Posterior cingulate gyrus (tissue), 11 donors: ENCODE measurements at regions not wholly inside any gene's neighbourhood (a gene's known extent, or its start where the extent isn't known, plus 50 kb on each side); places are given as distances from the start of the nearest gene placed in this dataset.
"Not testable (repeated sequence)": the region's sequence is repeated elsewhere in the genome, so short reads cannot be mapped to it uniquely, and the experiment has no call there.

Experiments
- DNase-seq, 10 donors: peaks; one replicate each; pipeline versions ENCODE4 v3.0.0 to v3.0.0-alpha.2; 2020 to 2021; ENCODE audit warnings: mixed read lengths in 3 of 10
- intact Hi-C: fragments of 100-400 bp; cut with DNase I; formaldehyde crosslinking; loops from one replicate; pipeline ENCODE4 v1.15.1; 2023

DNA sequence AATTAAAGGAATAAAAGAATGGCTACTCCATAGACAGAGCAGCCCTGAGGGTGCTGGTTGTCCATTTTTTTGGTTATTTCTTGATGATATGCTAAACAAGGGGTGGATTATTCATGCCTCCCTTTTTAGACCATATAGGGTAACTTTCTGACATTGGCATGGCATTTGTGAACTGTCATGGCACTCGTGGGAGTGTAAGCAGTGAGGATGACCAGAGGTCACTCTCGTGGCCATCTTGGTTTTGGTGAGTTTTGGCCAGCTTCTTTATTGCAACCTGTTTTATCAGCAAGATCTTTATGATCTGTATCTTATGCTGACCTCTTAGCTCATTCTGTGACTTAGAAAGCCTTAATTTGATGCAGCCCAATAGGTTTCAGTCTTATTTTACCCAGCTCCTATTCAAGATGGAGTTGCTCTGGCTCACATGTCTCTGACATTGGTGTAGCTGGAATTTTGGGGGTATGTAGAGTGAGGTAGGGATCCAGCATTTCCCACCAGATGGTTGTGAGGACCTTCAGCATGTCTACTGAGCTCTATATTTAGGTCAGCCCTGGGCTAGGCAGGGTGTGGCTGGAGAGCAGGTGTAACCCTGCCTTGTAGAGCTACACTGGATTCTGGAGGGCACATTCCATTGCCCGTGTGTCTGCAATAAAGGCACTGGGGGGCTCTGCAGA is 103.5 kb upstream of the SLC38A2 start:
- intact Hi-C loops, result no loop called here
- DNase-seq, result no peak

DNA sequence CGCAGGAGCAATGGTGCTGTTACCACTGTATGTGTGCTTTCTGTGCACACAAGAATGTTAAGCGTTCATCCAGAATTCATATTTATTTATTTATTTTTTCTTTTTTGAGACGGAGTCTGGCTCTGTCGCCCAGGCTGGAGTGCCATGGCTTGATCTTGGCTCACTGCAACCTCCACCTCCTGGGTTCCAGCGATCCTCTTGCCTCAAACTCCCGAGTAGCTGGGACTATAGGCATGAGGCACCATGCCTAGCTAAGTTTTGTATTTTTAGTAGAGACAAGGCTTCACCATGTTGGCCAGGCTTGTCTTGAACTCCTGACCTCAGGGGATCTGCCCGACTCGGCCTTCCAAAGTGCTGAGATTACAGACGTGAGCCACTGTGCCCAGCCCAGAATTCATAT is 101.8 kb upstream of the SLC38A2 start:
- intact Hi-C loops, DNase-seq: not testable (repeated sequence)

DNA sequence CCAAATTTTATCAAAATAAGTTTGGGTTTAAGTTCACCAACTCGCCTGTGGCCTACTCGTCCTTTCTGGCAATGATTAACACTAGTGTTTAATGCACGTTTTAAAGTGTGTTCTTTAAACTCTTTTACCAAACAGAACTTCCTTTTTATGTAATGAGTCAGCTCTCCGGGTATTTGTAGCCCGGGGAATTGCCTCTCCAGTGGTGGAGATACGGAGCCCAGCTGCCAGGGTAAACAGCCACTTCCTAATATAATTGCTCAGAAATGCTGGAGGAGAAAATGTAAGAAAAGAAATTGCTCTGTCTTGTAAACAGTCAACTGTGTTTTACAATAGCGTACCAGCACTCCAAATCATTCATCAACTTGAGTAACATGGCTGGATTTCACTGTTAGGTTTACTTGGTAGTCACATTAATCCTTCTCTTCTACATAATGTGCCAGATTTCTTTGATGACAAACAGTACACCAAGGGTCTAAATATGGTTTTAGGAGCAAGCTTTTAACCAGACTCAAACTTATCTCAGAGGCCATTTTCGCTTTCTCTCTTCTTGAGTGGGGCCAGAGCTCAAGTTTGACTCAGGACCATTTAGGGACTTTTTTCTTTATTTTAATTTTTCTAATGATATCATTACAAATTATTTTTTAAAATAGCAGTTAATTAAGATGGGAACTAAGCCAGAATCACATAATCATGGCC is 101.2 kb upstream of the SLC38A2 start:
- no peak for DNase-seq
- intact Hi-C loops, result no loop called here

DNA sequence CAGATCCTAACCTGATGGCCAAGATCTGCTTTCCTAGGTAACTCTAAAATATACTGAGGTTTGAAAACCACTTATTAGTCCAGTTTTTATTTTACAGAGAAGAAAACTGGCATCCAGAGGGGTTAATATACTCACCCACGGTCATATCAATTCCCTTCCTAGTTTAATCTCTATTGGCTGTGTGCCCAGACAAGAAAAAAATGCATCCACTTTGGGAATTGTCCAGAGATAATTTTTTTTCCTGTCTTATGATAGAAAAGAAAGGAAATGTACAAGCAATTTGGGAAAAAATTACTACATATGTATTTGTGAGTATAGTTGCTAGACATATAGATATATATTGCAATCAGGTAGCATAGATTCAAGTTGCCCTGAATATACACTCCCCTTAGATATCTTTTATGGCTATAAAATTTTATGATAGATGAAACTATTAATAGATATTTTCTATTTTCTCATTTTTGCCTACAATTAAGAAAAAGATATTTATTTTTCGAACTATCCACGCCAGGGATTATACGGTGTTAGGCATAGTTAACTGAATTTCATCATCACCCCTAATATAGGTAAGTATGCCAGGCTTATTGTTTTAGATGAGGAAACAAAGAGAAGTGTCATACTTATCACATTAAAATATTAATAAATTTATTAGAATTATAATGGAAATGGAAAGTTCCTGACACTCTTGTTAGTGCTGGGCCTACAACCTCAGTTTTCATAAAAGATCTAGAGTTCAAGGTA is 100.5 kb upstream of the SLC38A2 start:
- intact Hi-C loops, result no loop called here
- no peak for DNase-seq

DNA sequence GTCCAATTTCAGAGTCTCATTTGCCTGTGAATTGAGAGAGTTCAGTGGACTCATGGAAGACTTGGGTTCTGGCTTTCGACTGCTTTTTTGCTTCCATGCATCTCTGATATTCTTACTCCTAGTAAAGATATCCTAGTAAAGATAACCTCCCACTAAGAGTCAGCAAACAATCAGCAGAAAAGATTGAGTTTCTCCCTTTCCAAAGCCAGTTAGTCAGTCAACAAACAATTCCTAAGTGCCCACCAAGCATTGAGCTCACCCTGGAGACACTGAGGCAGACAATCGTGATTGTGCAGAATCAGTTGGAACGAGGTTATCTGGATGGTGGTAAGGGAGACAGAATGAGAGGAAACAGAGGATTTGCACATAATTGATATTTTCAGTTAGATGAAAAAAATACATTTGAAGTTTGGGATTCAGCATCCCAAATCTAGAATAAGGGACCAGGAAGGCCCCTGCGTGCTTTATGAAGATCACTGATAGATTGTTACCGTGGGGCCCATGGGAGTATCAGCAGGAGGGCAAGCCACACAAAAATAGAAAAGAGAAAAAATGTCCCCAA is 99.7 kb upstream of the SLC38A2 start:
- intact Hi-C loops, result no loop called here
- DNase-seq, result no peak

DNA sequence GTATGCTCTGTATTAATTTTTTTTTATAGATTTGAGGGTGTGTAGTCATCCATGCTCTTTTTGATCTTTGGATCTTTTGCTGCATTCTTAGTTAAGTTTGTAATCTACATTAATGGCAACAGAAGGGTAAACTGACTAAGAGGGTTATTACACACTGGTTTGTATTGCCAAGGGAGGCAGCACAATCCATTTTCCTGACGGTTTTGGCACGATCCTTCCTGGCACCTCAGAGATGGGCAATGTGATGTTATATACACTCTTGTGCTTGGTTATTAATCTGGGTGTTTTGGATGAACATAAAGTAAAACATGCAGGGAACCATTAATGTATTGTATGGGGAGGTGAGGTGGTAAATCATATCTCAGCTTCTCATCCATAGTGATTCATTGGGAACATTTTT is 98.8 kb upstream of the SLC38A2 start:
- intact Hi-C loops, result no loop called here
- no peak for DNase-seq

DNA sequence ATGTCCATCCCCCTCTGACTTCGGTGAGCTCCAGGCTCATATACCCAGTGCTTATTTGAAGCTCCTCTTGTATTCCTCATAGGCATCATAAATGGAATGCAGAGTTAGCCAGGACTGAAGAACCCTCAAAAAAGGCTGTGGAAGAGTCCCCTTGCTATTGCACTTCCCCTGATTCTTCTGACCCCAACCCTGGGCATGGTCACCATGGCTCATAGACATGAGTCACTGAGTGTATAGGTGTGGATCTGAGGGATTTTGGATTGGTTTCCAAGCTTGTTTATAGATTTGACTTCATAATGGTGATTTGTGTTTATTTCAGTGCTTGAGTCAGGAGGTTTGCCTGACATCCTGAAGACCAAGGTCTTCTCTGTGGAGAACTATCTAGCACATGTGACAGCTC is 98.4 kb upstream of the SLC38A2 start:
- intact Hi-C loops, result no loop called here
- DNase-seq, result no peak

DNA sequence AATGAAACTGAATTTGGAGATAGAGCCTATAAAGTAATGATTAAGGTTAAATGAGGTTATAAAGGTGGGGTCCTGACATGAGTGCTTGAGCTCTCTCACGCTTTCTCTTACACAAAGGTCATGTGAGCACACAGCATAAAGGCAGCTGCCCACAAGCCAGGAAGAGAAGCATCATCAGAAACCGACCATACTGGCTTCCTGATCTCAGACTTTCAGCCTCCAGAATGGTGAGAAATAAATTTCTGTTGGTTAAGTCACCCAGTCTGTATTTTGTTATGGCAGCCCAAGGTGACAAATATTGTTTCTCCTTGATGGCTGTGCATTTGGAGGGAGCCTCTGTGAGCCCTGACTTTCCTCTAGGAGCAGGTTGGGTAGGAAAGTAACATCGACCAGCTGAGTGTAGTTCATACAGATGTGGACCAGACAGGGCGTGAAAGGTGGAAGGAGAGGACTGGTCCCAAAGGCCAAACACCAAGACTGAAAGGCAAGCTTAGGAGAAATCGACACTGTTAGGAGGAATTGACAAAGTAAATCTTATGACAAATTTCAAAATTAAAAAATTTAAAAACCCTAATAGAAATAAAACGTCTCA is 97.6 kb upstream of the SLC38A2 start:
- intact Hi-C loops, result no loop called here
- DNase-seq, result no peak

DNA sequence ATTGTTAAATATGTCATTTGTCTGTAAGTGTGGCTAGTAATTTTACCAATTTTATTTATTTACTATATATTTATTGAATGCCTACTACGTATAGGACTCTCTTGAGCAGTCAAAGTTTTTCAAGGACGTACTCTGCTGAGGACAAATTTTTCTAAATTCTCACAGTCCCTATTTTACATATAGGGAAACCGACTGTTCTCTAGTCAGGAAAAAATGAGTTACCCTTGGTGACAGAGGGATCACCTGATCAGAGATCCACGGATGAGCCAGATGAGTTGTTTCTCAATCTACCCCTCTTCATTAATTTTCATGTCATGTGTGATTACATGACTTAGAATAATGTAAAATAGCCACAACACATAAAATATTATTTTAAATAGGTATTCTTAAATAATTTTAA is 96.2 kb upstream of the SLC38A2 start:
- no peak for DNase-seq
- intact Hi-C loops, result no loop called here

DNA sequence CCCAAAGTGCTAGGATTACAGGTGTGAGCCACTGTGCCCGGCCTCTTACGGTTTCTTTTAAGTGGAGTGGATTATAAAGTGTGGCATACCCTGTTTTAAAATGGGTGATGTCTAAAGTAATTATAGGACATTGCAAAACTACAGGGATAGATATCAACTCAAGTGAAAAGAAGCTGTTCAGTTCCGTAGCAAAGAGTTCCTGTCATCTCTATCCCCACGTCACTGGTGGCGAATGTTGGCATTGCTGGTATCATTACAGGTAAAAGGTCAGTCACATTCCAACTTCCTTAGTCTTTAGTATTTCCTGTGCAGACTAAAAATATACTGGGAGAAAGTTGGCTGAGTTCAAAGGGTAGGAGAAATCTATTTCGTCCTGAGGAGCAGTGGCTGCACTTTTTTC is 95.6 kb upstream of the SLC38A2 start:
- DNase-seq, result no peak
- intact Hi-C loops, result no loop called here

DNA sequence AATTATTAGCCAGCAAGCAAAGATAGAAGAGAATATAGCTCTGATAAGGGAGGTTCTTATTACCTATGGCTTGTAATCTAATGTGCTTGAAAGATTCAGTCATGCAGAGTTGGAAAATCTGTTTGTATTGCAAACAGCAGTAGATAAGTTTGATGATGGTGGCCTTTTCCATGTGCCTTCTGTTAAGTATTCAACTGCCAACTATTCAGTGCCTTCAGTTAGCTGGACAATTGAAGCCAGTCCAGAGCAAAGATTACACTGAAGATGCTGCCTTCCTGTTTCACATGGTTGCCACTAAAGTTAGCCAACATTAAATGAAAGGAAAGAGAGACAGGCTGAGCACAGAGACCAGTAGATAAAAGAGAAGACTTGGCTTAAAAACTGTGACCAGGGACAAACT is 92.7 kb upstream of the SLC38A2 start:
- intact Hi-C loops, result no loop called here
- no peak for DNase-seq

DNA sequence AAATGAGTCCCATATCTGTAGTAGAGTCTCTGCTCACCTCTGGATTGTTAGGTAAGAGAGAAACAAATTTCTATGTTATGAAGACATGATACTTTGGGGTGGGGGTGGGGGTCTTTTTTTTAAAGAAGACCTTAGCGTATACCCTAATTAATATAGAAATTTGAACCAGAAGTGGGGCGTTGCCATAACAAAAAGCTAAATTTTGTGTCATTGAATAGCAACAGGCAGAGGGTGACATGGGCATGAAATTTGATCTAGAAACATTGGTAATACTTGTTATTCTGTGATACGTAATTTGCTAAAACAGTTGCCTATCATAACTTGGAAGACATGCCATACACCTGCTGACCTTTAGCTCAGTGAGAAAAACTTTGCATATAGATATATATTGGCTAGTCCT is 92.3 kb upstream of the SLC38A2 start:
- DNase-seq, result no peak
- intact Hi-C loops, result no loop called here

DNA sequence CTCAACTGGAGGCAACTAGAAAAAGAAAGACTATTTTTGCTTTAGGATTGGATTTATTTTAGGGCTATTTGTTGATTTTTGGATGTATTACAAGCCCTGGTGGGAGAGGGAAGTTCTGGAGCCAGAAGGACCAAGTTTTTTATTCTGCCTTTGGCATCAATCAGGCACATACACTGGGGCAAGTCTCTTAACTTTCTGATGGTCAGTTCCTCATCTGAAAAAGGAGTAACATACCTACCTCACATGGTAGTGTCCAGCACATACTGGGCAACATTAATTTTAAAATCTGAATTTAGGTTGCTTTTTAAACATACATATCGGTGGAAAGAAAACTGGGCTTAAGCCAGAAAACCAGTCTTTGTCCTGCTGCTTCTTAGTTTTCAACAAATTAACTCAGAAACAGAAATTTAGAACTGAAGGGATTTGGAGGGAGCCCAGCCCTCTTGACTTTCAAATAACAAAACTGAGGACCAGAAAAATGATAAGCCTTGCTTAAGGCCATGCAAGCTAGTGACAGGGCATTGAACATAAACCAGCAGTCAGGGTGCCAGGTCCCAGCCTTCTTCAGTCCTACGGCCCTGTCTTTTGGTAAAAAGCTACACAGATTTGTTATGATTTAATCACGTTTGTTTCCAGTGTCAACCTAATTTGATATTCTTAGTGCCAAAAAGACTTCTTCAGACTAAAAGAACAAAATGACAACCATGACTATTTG is 90.2 kb upstream of the SLC38A2 start:
- DNase-seq, result no peak
- intact Hi-C loops, result no loop called here

DNA sequence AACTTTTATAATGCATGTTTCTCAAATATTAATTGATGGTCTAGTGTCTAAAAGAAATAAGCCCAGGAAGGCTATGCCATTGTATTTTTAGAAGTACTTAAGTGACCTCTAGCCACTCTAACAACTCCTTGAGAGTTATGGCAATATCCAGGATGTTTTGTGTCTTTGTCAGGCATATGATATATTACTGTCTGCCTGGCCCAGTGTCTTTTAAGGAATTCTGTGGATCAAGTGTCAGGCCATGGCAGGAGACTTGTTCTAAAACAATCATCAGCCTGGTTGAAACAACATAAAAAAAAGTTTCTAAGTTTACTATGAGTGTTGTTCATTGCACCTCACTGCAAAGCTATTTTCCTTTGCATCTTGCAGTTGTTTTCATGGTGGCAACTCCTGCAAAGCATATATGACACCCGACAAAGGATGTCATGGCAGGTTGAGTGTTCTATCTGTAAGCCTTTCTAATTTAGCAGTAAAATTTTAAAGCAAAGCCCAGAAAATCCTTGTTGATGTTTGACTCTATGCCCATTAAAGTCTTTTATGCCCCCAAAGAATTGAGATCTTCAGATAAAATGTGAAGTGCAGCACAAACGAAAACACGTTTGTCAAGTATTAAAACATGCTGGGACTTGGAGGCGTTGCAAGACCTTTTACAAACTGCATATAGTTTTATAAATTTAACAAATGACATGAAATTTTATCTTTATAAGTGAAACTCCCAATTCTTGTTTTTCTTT is 89.5 kb upstream of the SLC38A2 start:
- no peak for DNase-seq
- intact Hi-C loops, result no loop called here

DNA sequence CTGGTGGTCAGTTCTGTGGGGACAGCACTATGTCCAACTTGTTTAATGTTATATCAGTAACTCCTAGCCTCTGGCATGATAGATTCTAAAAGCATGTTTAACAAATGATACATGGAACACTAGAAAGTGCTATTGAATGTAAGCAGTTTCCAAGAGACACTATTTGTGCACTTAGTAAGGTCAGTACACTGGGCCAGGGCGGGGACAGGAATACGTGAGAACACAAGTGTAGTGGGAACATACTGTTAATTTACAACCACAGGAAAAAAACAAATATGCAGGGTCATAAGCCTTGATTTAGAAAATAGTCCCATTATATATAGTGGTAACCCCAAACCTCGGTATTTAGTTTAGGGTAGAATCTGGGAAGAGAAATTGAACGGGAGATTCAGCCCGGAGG is 88.9 kb upstream of the SLC38A2 start:
- intact Hi-C loops, result no loop called here
- DNase-seq, result no peak

DNA sequence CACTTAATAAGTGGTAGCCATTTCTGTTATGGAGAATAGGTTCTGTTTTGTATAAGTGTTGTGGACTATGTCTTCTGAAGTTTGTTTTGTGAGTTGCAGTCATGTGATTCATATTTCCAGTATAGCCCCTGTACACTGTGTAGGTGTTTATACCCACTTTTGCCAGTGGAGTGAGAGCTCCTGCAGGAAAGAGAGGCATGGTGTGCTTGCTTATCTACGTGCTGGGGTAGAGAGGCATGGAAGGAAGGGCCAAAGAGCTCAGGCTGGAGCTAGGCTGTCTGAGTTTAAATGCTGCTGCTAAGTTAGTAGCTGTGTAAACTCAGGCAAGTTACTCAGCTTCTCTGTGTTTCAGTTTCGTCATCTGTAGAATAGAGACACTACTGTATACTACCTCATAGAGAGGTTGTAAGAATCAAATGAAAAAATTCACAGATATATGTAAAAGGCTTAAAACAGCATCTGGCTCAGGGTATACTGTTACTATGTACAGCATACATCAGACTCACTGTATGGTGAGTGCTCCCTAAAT is 88.2 kb upstream of the SLC38A2 start:
- intact Hi-C loops, result no loop called here
- DNase-seq, result no peak

DNA sequence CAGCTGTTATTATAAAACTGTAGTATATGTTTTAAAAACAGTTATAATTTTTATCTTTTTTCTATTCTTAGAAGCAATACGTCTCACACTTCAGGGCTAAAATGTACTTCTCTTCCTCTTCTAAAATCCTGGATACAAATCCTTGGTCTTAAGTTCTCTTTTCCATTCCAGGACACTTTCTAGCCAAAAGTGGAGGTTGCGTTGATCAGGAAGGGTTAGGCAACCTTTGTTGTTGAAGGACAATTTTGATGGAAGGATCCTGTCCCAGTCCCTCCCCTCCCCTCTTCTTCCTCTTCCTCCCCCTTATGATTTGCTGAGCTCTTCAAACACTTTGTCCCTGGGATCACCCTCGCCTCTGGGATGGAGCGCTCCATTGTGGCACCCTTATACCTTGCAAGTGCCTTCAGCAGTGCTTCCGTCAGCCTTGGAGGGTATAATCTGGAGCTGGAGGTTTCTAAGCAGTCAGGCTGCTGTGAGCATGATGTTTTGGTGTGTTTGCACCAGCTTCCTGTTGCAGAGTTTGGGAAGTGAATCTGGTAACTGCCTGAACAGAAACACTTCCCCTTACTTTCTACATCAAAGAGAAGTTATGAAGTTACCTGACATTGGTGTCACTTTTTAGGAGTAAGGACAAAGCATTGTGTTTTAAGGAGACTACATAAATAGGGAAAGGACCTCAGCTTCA is 87.4 kb upstream of the SLC38A2 start:
- DNase-seq, result peak in 1 of 10 donors; percentile 52
- intact Hi-C loops, result no loop called here

DNA sequence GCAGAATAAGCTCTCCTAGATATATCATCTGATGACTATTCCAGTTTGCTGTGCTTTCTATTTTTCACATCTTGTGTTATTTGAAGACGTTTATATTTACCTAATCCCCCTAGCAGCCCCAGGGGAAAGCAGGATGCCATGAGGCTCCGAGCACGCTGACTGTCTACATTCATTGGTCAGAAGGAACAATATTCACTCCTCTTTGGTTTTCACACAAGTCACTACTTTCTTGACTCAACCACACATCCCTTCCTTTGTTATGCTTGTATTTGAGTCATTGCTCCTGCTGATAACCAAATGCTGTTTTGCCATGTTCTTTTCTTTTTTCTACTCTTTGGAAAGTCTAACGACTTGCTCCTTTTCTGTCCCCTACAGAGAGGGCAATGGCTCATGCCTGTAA is 86.5 kb upstream of the SLC38A2 start:
- no peak for DNase-seq
- intact Hi-C loops, result no loop called here

DNA sequence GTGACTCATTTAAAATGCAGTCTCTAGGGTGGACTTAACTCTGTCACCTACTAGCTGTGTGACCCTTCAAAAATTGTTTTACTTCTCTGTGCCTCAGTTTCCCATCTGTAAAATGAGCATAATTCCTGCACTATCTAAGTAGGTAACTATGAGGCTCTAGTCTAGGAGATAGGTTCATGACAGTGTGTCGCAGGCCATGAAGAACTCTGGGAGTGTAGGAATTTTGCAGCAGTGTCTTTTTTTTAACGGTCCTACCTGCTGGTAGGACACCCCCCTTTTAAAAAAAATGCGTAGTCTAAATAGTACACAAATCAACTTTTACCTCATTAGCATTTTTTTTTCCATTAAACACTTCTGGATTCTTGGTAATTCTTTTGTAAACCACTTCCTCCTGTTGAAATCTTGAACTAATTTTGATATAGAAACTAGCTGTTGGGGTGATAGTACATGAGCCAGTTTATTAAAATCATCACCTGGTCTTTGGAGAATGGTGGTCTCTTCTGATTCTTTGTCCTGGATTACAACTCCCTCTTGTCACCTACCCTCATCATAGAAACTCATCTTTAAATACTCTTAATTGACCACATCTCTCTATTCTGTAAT is 86.0 kb upstream of the SLC38A2 start:
- DNase-seq, result no peak
- intact Hi-C loops, result no loop called here
